ENCODE measurements at regions not wholly inside any gene's neighbourhood (a gene's known extent, or its start where the extent isn't known, plus 50 kb on each side); places are given as distances from the start of the nearest gene placed in this dataset.

- no peak for DNase-seq
These were observed 146.8 kb downstream of the SMAD6 start for GRCh38 chr15:66848686-66849392.

GRCh38 chr15:66849393-66849745 lies 147.3 kb downstream of the SMAD6 start:
- no peak for DNase-seq

- no peak for DNase-seq
These were observed 147.7 kb downstream of the SMAD6 start for GRCh38 chr15:66849746-66850077.

GRCh38 chr15:66850078-66850991 lies 148.3 kb downstream of the SMAD6 start:
- DNase-seq = no peak

- no peak for DNase-seq
These were observed 148.9 kb downstream of the SMAD6 start for GRCh38 chr15:66850996-66851310.

GRCh38 chr15:66851311-66852063 lies 149.5 kb downstream of the SMAD6 start:
- DNase-seq = peak; percentile 80

GRCh38 chr15:66852064-66852905 lies 150.2 kb downstream of the SMAD6 start:
- no peak for DNase-seq

- no peak for DNase-seq
These were observed 152.3 kb downstream of the SMAD6 start for GRCh38 chr15:66854012-66854965.

GRCh38 chr15:66855041-66855440 lies 153.0 kb downstream of the SMAD6 start:
- no peak for DNase-seq

- no peak for DNase-seq
These were observed 155.7 kb downstream of the SMAD6 start for GRCh38 chr15:66857694-66858093.

- DNase-seq = no peak
These were observed 156.6 kb downstream of the SMAD6 start for GRCh38 chr15:66858423-66859207.

- no peak for DNase-seq
These were observed 157.7 kb downstream of the SMAD6 start for GRCh38 chr15:66859688-66860253.

GRCh38 chr15:66860844-66861243 lies 158.8 kb downstream of the SMAD6 start:
- DNase-seq = no peak

GRCh38 chr15:66862111-66862939 lies 160.3 kb downstream of the SMAD6 start:
- no peak for DNase-seq

GRCh38 chr15:66862940-66863335 lies 160.9 kb downstream of the SMAD6 start:
- peak; percentile 82 for DNase-seq

- no peak for DNase-seq
These were observed 161.5 kb downstream of the SMAD6 start for GRCh38 chr15:66863390-66864085.

- DNase-seq = no peak
These were observed 162.2 kb downstream of the SMAD6 start for GRCh38 chr15:66864086-66864830.

GRCh38 chr15:66864871-66865281 lies 162.8 kb downstream of the SMAD6 start:
- DNase-seq = no peak
